Cardiac muscle cell (in vitro differentiated cells and primary cell): ENCODE measurements at regions not wholly inside any gene's neighbourhood (a gene's known extent, or its start where the extent isn't known, plus 50 kb on each side); places are given as distances from the start of the nearest gene placed in this dataset.

ENCODE experiments used
- DNase-seq, 2 donors: peaks; one replicate each; pipeline versions ENCODE4 v3.0.0 to v3.0.0-alpha.2; 2010 to 2017; ENCODE audit warnings: low read depth in 1 of 2, low spot score in 1 of 2
- H3K27ac ChIP-seq: fragments of 200-600 bp; sonication (generic); 2 replicates; pipeline ENCODE4 v1.5.1; 2016
- H3K27me3 ChIP-seq: fragments of 200-600 bp; sonication (generic); 2 replicates; pipeline ENCODE4 v1.6.0; 2016; ENCODE audit warnings: control low read depth
- H3K36me3 ChIP-seq: fragments of 200-600 bp; sonication (generic); 2 replicates; pipeline ENCODE4 v1.5.1; 2016; ENCODE audit warnings: control low read depth
- H3K4me1 ChIP-seq: fragments of 200-600 bp; sonication (generic); 2 replicates; pipeline ENCODE4 v1.8.1; 2017; ENCODE audit warnings: low read depth, mild to moderate bottlenecking, mixed run types
- H3K4me3 ChIP-seq: fragments of 200-600 bp; sonication (generic); 2 replicates; pipeline ENCODE4 v1.5.1; 2016; ENCODE audit warnings: mild to moderate bottlenecking
- H3K9me3 ChIP-seq: fragments of 200-600 bp; sonication (generic); 2 replicates; pipeline ENCODE4 v1.5.1; 2017; ENCODE audit warnings: low read depth, mild to moderate bottlenecking, control low read depth
- CTCF ChIP-seq: IDR thresholded peaks from 2 replicates; pipeline ENCODE4 v1.5.1; 2012; ENCODE audit warnings: low read depth, mild to moderate bottlenecking, low read length

DNA sequence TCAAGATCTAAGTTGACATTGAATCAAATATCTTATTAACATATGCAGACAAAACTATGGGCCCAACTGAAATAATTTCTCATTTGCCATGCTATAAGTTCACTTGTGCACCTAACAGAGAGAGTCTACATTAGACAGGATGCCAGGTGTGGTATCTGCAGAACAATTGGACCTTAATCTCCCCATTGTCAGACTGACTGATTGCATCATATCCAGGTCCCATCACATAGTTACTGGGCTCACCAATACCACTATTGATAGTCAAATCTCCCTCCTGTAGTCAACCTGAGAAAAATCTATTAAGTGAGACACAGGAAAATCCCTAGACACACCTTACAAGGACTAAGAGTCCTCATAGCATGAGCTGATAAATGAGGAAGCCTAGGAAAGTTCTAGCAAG is 156.0 kb upstream of the FRG1 start:
- H3K27ac ChIP-seq: no peak overlapping the region
- H3K27me3 ChIP-seq: no peaks in the 10 kb centered on the region
- H3K4me1 ChIP-seq: no peaks in the 10 kb centered on the region
- no peak for TF ChIP-seq CTCF
- no peak overlapping the region for H3K4me3 ChIP-seq
- no peaks in the 10 kb centered on the region for H3K36me3 ChIP-seq
- no peak for DNase-seq
- no peaks in the 10 kb centered on the region for H3K9me3 ChIP-seq

DNA sequence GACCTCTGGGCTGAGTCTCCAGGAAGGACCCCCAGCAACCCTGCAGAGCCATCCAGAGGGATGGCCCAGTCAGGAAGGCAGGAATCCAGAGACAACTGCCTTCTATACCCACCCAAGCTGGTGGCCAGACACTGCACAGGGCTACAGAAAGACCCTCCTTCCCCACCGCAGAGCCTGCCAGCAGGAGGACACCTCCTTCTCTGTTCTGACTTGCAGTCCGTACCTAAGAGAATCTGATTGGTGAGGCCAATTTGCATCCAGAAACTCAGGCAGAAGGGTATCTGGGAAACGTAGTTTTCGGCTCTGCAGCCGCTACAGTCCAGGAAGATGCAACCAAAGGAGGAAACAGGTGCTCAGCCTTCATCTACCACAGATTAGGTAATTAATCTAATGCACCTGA is 155.4 kb upstream of the FRG1 start:
- no peak for DNase-seq
- no peak overlapping the region for H3K27ac ChIP-seq

DNA sequence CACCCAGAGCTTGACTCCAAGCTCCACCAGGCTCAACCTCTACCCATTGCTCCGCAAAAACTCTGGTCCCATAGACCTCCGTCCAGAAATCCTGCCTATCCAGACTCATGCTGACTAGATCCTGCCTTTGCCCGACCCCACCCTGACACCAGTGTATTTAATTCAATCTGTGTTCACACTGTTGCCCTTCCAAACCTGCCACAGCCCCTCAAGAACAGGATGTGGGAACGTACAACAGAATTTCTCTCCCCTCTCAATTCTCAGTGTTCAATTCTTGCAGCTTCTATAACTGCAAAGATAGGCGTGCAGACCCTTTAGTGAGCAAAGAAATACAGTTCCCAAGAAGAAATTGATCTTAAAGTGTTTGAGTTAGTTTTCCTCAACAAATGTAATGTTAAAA is 154.2 kb upstream of the FRG1 start:
- Histone ChIP-seq H3K4me1 (no peaks in the 10 kb centered on the region), H3K9me3 (no peaks in the 10 kb centered on the region), H3K27ac (no peak overlapping the region), H3K4me3 (no peak overlapping the region), H3K36me3 (no peaks in the 10 kb centered on the region), H3K27me3 (no peaks in the 10 kb centered on the region)
- no peak for DNase-seq
- no peak for TF ChIP-seq CTCF

More for the DNA sequence above, 155.4 kb upstream of the FRG1 start:
- Histone ChIP-seq H3K9me3 (no peaks in the 10 kb centered on the region), H3K4me1 (no peaks in the 10 kb centered on the region), H3K4me3 (no peak overlapping the region), H3K27me3 (no peaks in the 10 kb centered on the region), H3K36me3 (no peaks in the 10 kb centered on the region)
- TF ChIP-seq CTCF: no peak

DNA sequence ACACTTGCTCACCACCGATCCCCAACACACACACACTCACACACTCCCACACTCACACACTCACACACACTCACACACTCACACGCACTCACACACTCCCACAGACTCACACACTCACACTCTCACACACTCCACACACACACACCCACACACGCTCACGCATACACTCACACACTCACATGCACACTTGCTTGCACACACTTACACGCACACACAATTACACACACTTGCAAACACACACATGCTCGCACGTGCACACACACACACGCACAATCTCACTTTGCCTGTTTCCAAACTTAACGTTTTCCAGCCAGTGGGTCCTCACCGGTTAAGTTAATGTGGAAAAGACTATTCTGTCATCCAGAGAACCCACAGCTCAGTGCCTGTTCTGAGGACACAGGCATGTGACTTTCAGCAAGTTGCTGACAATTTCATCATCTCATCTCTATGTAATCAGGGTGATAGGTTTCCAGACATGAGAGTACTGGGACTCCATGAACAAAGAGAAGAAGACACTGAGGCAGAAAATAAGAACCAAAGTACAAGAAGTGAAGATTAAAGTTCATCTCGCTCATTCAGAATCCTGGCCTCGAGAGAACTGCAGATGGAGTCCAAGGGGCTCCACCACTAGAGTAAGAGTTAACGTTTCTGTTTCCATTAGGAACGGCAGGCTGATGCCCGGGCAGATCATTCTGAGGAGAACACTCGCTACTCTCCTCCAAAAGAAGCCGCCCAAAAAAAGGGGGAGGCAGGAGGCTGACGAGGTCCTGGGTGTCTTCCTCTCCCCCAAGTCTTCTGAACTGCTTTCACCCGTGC is 153.2 kb upstream of the FRG1 start:
- no peak overlapping the region for H3K4me3 ChIP-seq
- no peak for TF ChIP-seq CTCF
- DNase-seq: no peak
- H3K36me3 ChIP-seq: no peaks in the 10 kb centered on the region
- no peaks in the 10 kb centered on the region for H3K9me3 ChIP-seq
- H3K27ac ChIP-seq: no peak overlapping the region
- no peaks in the 10 kb centered on the region for H3K4me1 ChIP-seq
- no peaks in the 10 kb centered on the region for H3K27me3 ChIP-seq

DNA sequence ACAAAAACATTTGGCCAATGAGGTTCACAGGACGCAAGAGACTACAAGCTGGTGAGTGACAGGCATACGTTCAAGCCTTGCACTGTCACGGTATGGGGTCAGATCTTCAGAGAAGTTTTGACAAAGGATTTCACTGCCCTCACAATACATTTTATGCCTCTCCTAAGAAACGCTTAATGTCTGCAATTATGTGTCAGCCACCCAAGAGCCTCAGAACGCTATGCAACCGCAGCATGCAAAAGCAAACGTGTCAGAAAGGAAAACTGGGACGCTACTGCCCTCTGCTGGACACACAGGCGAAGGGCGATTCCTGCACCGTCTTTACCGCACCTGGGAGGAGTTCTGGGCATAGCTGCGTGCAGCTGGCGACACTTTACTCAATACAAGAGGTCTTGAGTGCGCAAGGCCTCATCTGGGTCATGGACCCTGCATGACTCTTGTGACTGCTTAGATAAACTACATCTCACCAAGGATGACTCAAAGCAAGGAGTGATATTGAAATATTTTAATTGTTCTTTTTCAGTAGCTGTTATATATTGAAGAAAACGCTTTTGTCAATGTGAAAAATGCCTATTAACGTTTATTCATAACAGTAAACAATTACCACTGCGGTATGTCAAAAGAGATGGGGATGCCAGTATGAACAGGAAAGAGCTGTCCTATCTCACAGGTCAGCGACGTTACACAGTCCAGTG is 147.6 kb upstream of the FRG1 start:
- TF ChIP-seq CTCF: peak; percentile 82
- Histone ChIP-seq H3K9me3 (no peaks in the 10 kb centered on the region), H3K27ac (no peak overlapping the region), H3K4me3 (no peak overlapping the region), H3K27me3 (no peaks in the 10 kb centered on the region), H3K4me1 (no peaks in the 10 kb centered on the region), H3K36me3 (no peaks in the 10 kb centered on the region)
- DNase-seq: peak; percentile 68 to 80
